Suprapubic skin (tissue), 4 donors: ENCODE measurements at regions not wholly inside any gene's neighbourhood (a gene's known extent, or its start where the extent isn't known, plus 50 kb on each side); places are given as distances from the start of the nearest gene placed in this dataset.

ENCODE experiments used
- DNase-seq, 2 donors: peaks; one replicate each; pipeline ENCODE4 v3.0.0-alpha.2; 2019; ENCODE audit warnings: low spot score in 2 of 2
- H3K27ac ChIP-seq: fragments of 200-600 bp; sonication (generic); one replicate; pipeline ENCODE4 v1.5.1; 2019
- H3K27me3 ChIP-seq: fragments of 200-600 bp; sonication (generic); one replicate; pipeline ENCODE4 v1.5.1; 2019
- H3K36me3 ChIP-seq: fragments of 200-600 bp; sonication (generic); one replicate; pipeline ENCODE4 v1.5.1; 2019
- H3K4me1 ChIP-seq: fragments of 200-600 bp; sonication (generic); one replicate; pipeline ENCODE4 v1.5.1; 2019
- H3K4me3 ChIP-seq: fragments of 200-600 bp; sonication (generic); one replicate; pipeline ENCODE4 v1.5.1; 2019; ENCODE audit warnings: mild to moderate bottlenecking
- H3K9me3 ChIP-seq: fragments of 200-600 bp; sonication (generic); one replicate; pipeline ENCODE4 v1.5.1; 2019
- EP300 ChIP-seq: sonication (generic); formaldehyde crosslinking; IDR thresholded peaks from one replicate; pipeline ENCODE4 v1.6.1; 2017; ENCODE audit warnings: antibody characterized with exemption
- POLR2A ChIP-seq, 2 donors: fragments of 450-650 bp; IDR thresholded peaks; one replicate each; pipeline ENCODE4 v1.6.1; 2017; ENCODE audit warnings: antibody characterized with exemption in 2 of 2, mild to moderate bottlenecking in 2 of 2, moderate library complexity in 2 of 2
- POLR2AphosphoS5 ChIP-seq, 3 donors: sonication (generic); formaldehyde crosslinking; IDR thresholded peaks; one replicate each; pipeline ENCODE4 v1.6.1; 2017; ENCODE audit warnings: antibody characterized with exemption in 3 of 3
- WGBS: methylation state at CpG from one replicate; pipeline ENCODE4 v1.1.5; 2018; 5-methylcytosine and 5-hydroxymethylcytosine counted together
- TF ChIP-seq, protein P1 (sequence below), 2 donors: fragments of 200-600 bp in 1 of 2; fragments of 450-650 bp in 1 of 2; sonication (generic) in 1 of 2; IDR thresholded peaks; one replicate each; pipeline ENCODE4 v1.5.1; 2016 to 2019; ENCODE audit warnings: antibody characterized with exemption in 2 of 2, mild to moderate bottlenecking in 1 of 2, moderate library complexity in 1 of 2

DNA sequence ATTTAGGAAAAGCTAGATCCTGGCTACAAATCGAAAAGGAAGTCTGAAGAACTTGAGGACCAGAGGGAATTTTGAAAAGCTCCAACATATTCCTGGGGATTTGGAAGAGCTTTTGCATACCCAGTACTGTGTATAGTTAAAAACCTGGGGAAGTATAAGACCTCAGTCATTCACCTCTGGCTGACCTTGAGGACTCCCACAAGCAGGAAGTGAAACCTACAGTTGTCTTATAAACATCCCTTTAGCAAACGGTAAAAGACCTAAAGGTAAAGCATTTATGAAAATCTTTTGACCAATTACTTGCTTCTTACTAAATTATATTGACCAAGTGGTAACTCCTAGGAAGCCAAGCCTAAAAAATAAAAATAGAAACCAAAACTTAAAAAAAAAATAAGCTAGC lies 175.0 kb downstream of the HAO1 start:
- Histone ChIP-seq H3K4me1 (no peaks in the 10 kb centered on the region), H3K27ac (no peak overlapping the region), H3K36me3 (no peaks in the 10 kb centered on the region), H3K27me3 (no peaks in the 10 kb centered on the region), H3K9me3 (no peaks in the 10 kb centered on the region), H3K4me3 (no peak overlapping the region)
- TF ChIP-seq POLR2A (IDR thresholded peaks at IDR 0.05) (no peak), EP300 (no peak), POLR2AphosphoS5 (IDR thresholded peaks at IDR 0.05) (no peak)
- TF ChIP-seq, protein P1, sequence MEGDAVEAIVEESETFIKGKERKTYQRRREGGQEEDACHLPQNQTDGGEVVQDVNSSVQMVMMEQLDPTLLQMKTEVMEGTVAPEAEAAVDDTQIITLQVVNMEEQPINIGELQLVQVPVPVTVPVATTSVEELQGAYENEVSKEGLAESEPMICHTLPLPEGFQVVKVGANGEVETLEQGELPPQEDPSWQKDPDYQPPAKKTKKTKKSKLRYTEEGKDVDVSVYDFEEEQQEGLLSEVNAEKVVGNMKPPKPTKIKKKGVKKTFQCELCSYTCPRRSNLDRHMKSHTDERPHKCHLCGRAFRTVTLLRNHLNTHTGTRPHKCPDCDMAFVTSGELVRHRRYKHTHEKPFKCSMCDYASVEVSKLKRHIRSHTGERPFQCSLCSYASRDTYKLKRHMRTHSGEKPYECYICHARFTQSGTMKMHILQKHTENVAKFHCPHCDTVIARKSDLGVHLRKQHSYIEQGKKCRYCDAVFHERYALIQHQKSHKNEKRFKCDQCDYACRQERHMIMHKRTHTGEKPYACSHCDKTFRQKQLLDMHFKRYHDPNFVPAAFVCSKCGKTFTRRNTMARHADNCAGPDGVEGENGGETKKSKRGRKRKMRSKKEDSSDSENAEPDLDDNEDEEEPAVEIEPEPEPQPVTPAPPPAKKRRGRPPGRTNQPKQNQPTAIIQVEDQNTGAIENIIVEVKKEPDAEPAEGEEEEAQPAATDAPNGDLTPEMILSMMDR (IDR thresholded peaks at IDR 0.05), result no peak
- 71% methylated on average over 2 of the region's 2 CpGs for WGBS
- DNase-seq, result no peak

DNA sequence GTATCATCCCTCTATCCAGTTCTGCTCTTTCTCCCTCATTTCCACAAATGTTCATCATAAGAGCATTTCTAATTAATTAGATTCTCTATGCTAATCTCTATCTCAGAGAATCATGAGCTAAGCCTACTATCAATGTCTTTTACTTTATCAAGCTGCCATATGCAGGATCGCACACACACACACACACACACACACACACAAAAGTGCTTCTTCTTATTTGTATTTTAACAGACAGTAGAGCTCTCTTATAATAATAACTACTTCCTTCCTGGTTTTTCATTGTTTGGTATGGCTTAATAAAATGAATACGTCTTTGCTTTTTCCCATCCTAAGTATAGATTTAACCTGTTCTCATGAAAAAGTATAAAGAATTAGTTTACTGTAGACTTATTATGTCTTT lies 170.2 kb downstream of the HAO1 start:
- DNase-seq, result no peak
- Histone ChIP-seq H3K27me3 (no peaks in the 10 kb centered on the region), H3K27ac (no peak overlapping the region), H3K36me3 (no peaks in the 10 kb centered on the region), H3K4me1 (no peaks in the 10 kb centered on the region), H3K9me3 (no peaks in the 10 kb centered on the region), H3K4me3 (no peak overlapping the region)
- WGBS, result 80% methylated on average over 2 of the region's 2 CpGs
- no peak for TF ChIP-seq POLR2A (IDR thresholded peaks at IDR 0.05)
- no peak for TF ChIP-seq POLR2AphosphoS5 (IDR thresholded peaks at IDR 0.05)
- no peak for TF ChIP-seq EP300
- TF ChIP-seq, protein P1 (IDR thresholded peaks at IDR 0.05), result no peak

DNA sequence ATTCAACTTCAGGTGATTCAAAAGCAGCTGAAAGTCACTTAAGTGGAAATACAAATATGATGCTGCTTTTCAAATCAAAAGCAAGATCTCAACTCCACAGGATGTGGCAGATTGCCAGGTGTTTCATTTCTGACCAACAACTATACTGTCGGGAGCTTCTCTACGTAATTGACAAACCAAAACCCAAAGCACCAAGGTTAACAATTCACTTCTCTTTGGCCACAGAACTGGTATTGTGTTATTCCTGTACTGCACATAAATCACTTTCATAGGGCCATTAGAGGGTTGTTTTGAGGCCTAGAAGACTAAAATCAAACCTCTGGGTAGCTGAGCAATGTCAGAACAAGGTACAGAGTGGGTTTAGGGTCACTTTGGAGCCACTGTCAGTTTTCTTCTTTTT lies 169.7 kb downstream of the HAO1 start:
- TF ChIP-seq, protein P1 (IDR thresholded peaks at IDR 0.05), result no peak
- no peak for TF ChIP-seq POLR2AphosphoS5 (IDR thresholded peaks at IDR 0.05)
- TF ChIP-seq POLR2A (IDR thresholded peaks at IDR 0.05), result no peak
- TF ChIP-seq EP300, result no peak
- no peaks in the 10 kb centered on the region for H3K27me3 ChIP-seq
- no peaks in the 10 kb centered on the region for H3K9me3 ChIP-seq
- H3K27ac ChIP-seq, result no peak overlapping the region
- no peak for DNase-seq
- H3K36me3 ChIP-seq, result no peaks in the 10 kb centered on the region
- 71% methylated on average over 2 of the region's 2 CpGs for WGBS
- no peak overlapping the region for H3K4me3 ChIP-seq
- H3K4me1 ChIP-seq, result no peaks in the 10 kb centered on the region

DNA sequence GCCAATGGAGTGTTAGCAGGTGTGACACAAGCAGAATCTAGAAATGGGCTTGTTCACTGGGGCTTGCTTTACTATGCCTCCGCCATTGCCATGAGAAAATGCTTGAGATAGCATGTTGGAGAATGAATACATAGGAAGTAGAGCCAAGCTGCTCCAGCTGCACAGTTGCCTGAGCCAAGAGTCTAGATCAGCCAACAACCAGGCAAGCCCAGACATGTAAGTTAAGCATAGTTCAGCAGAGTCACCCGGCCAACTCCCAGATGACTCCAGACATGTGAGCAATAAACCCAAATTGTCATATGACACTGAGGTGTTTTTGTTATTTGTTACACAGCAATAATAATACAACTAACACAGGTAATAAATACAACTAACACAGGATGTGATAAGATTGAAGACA lies 167.9 kb downstream of the HAO1 start:
- no peak overlapping the region for H3K4me3 ChIP-seq
- H3K27ac ChIP-seq, result no peak overlapping the region
- WGBS, result 52% methylated on average over 2 of the region's 2 CpGs
- DNase-seq, result no peak
- no peaks in the 10 kb centered on the region for H3K36me3 ChIP-seq
- H3K4me1 ChIP-seq, result no peaks in the 10 kb centered on the region
- TF ChIP-seq EP300, result no peak
- no peak for TF ChIP-seq POLR2AphosphoS5 (IDR thresholded peaks at IDR 0.05)
- peaks cover 7% of the 10 kb centered on the region for H3K9me3 ChIP-seq
- H3K27me3 ChIP-seq, result no peaks in the 10 kb centered on the region

DNA sequence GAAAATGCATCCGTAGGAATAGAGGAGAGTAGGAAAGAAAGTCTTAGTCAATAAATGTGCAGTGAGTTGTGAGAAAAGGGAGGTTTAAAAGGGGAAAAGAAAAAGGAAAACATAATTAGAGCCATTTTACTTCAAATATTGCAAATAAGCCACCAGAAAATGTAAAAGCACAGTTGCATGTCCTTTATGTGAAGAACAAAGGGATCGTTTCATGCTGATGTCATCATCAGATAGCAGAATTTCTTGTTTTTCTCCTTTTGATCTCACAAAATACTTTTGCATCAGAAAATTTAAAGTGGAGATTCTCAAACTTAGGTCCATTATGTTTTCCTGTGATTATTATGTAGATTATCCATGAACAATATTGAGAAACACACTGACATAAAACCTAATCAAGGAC lies 166.7 kb downstream of the HAO1 start:
- Histone ChIP-seq H3K36me3 (no peaks in the 10 kb centered on the region), H3K4me3 (no peak overlapping the region), H3K4me1 (no peaks in the 10 kb centered on the region), H3K9me3 (peaks cover 7% of the 10 kb centered on the region), H3K27me3 (no peaks in the 10 kb centered on the region), H3K27ac (no peak overlapping the region)
- TF ChIP-seq POLR2AphosphoS5 (IDR thresholded peaks at IDR 0.05) (no peak), EP300 (no peak), POLR2A (IDR thresholded peaks at IDR 0.05) (no peak)
- TF ChIP-seq, protein P1 (IDR thresholded peaks at IDR 0.05), result no peak
- DNase-seq, result no peak
- 70% methylated on average over 2 of the region's 2 CpGs for WGBS

DNA sequence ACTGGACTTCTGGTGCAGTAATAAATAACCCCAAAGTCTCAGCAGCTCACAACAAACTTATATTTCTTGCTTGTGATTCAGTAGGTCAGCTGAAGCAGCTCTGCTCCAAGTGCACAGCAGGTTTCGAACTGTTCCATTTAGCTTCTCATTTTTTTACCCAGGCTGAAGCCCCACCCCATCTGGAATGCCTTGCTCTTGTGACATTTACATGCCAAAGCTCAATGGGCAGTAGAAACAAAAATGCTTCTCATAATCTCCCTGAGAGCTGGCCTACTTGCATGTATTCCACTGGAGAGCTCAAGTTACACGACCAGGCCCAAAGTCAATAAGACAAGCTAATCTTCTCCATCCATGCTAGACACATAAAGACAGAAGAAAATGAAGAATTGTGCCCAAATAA lies 165.2 kb downstream of the HAO1 start:
- peaks cover 7% of the 10 kb centered on the region for H3K9me3 ChIP-seq
- WGBS, result 50% methylated on average over 2 of the region's 2 CpGs
- no peak overlapping the region for H3K27ac ChIP-seq
- TF ChIP-seq POLR2AphosphoS5 (IDR thresholded peaks at IDR 0.05) (no peak), EP300 (no peak), POLR2A (IDR thresholded peaks at IDR 0.05) (no peak)
- TF ChIP-seq, protein P1 (IDR thresholded peaks at IDR 0.05), result no peak
- H3K27me3 ChIP-seq, result no peaks in the 10 kb centered on the region
- DNase-seq, result no peak
- no peak overlapping the region for H3K4me3 ChIP-seq
- H3K4me1 ChIP-seq, result no peaks in the 10 kb centered on the region
- H3K36me3 ChIP-seq, result no peaks in the 10 kb centered on the region
